GM19395 (cell line): ENCODE measurements at regions not wholly inside any gene's neighbourhood (a gene's known extent, or its start where the extent isn't known, plus 50 kb on each side); places are given as distances from the start of the nearest gene placed in this dataset.

Experiments used
- ATAC-seq: cut with Tn5 transposase; IDR thresholded peaks from one replicate; pipeline ENCODE4 v1.9.1; 2021; ENCODE audit warnings: mild to moderate bottlenecking, moderate library complexity; ENCODE audit not compliant: unreplicated experiment

- ATAC-seq: no peak
Measured at GRCh38 chr22:48586799-48587185, 1240.9 kb downstream of the BRD1 start.

GRCh38 chr22:48585916-48586798 lies 1241.5 kb downstream of the BRD1 start:
- ATAC-seq: no peak

- no peak for ATAC-seq
Measured at GRCh38 chr22:48584170-48584569, 1243.5 kb downstream of the BRD1 start.

GRCh38 chr22:48581796-48582469 lies 1245.7 kb downstream of the BRD1 start:
- ATAC-seq: no peak

- ATAC-seq: no peak
Measured at GRCh38 chr22:48581205-48581766, 1246.4 kb downstream of the BRD1 start.

GRCh38 chr22:48580481-48580970 lies 1247.1 kb downstream of the BRD1 start:
- ATAC-seq: no peak

- no peak for ATAC-seq
Measured at GRCh38 chr22:48579928-48580309, 1247.8 kb downstream of the BRD1 start.

GRCh38 chr22:48579043-48579927 lies 1248.4 kb downstream of the BRD1 start:
- ATAC-seq: no peak

GRCh38 chr22:48578138-48579042 lies 1249.3 kb downstream of the BRD1 start:
- ATAC-seq: no peak

- ATAC-seq: no peak
Measured at GRCh38 chr22:48577691-48578090, 1250.0 kb downstream of the BRD1 start.

- ATAC-seq: no peak
Measured at GRCh38 chr22:48577014-48577690, 1250.5 kb downstream of the BRD1 start.

- no peak for ATAC-seq
Measured at GRCh38 chr22:48576333-48577013, 1251.2 kb downstream of the BRD1 start.

GRCh38 chr22:48575618-48576332 lies 1251.9 kb downstream of the BRD1 start:
- ATAC-seq: no peak

GRCh38 chr22:48574776-48575617 lies 1252.7 kb downstream of the BRD1 start:
- ATAC-seq: no peak

- ATAC-seq: no peak
Measured at GRCh38 chr22:48573766-48574165, 1253.9 kb downstream of the BRD1 start.

- no peak for ATAC-seq
Measured at GRCh38 chr22:48572951-48573350, 1254.7 kb downstream of the BRD1 start.

GRCh38 chr22:48570912-48571311 lies 1256.8 kb downstream of the BRD1 start:
- ATAC-seq: no peak
